Progenitor cell of endocrine pancreas (in vitro differentiated cells): ENCODE measurements at regions not wholly inside any gene's neighbourhood (a gene's known extent, or its start where the extent isn't known, plus 50 kb on each side); places are given as distances from the start of the nearest gene placed in this dataset.
"Not testable (repeated sequence)": the region's sequence is repeated elsewhere in the genome, so short reads cannot be mapped to it uniquely, and the experiment has no call there.

Experiments used
- DNase-seq: peaks from one replicate; pipeline ENCODE4 v3.0.0; 2021; ENCODE audit warnings: low spot score; ENCODE audit not compliant: unreplicated experiment
- H3K27ac Mint-ChIP-seq: 2 replicates; pipeline ENCODE4 v1.8.0; 2021; ENCODE audit warnings: mild to moderate bottlenecking, moderate library complexity, mixed read lengths
- H3K27me3 Mint-ChIP-seq: 2 replicates; pipeline ENCODE4 v1.8.0; 2021; ENCODE audit warnings: mixed read lengths
- H3K36me3 Mint-ChIP-seq: 2 replicates; pipeline ENCODE4 v1.8.0; 2022; ENCODE audit warnings: mixed read lengths; ENCODE audit not compliant: insufficient read depth
- H3K4me1 Mint-ChIP-seq: 2 replicates; pipeline ENCODE4 v1.8.0; 2021; ENCODE audit warnings: low read depth, mixed read lengths
- H3K4me3 Mint-ChIP-seq: 2 replicates; pipeline ENCODE4 v1.8.0; 2021; ENCODE audit warnings: low read depth, mild to moderate bottlenecking, moderate library complexity, mixed read lengths
- H3K9me3 Mint-ChIP-seq: 2 replicates; pipeline ENCODE4 v1.8.0; 2021; ENCODE audit warnings: low read depth, mixed read lengths
- TF ChIP-seq, protein P1 (sequence below): fragments of 200-600 bp; sonication (generic); IDR thresholded peaks from one replicate; pipeline ENCODE4 v1.5.0; 2021; ENCODE audit warnings: antibody characterized with exemption, mild to moderate bottlenecking; ENCODE audit not compliant: unreplicated experiment

DNA sequence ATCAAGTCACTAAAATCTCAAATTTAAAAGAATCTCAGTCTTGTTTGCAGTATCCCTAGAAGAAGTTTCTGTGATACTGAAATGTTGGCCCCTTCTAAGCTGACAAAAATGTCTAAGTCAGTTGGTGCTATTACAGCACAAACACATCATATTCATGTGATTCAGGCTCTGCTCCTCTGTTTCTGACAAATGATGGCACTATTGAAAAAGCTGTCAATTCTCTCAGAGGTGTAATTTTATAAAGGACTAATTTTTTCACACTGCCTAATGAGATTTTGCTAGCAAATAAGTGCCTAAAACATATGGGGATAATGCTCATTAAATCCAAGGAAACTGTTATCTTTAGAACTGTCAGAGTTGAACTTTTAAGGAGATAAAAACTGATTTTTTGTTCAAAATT, 445.9 kb downstream of the DSC3 start:
- H3K27ac Mint-ChIP-seq = no peak overlapping the region
- H3K9me3 Mint-ChIP-seq = peaks cover 3% of the 10 kb centered on the region
- no peaks in the 10 kb centered on the region for H3K36me3 Mint-ChIP-seq

DNA sequence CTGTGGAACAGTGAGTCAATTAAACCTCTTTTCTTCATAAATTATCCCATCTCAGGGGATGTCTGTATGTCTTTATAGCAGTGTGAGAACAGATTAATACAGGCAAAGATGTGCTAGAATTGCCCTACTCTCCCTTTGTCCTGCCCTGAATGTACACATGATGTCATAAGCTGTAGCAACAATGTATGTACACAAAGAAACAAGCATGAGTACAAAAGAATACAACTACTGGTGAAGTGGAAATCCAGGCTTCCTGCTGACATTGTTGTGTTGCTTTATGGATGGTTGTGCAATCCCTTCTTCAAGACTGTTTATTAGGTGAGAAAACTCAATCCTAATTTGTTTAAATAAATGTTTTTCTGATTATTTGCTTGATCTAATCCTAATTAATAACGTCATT, 446.6 kb downstream of the DSC3 start:
- no peaks in the 10 kb centered on the region for H3K4me1 Mint-ChIP-seq
- no peaks in the 10 kb centered on the region for H3K36me3 Mint-ChIP-seq
- TF ChIP-seq, protein P1, sequence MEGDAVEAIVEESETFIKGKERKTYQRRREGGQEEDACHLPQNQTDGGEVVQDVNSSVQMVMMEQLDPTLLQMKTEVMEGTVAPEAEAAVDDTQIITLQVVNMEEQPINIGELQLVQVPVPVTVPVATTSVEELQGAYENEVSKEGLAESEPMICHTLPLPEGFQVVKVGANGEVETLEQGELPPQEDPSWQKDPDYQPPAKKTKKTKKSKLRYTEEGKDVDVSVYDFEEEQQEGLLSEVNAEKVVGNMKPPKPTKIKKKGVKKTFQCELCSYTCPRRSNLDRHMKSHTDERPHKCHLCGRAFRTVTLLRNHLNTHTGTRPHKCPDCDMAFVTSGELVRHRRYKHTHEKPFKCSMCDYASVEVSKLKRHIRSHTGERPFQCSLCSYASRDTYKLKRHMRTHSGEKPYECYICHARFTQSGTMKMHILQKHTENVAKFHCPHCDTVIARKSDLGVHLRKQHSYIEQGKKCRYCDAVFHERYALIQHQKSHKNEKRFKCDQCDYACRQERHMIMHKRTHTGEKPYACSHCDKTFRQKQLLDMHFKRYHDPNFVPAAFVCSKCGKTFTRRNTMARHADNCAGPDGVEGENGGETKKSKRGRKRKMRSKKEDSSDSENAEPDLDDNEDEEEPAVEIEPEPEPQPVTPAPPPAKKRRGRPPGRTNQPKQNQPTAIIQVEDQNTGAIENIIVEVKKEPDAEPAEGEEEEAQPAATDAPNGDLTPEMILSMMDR = no peak
- H3K9me3 Mint-ChIP-seq = peaks cover 3% of the 10 kb centered on the region
- H3K4me3 Mint-ChIP-seq = no peak overlapping the region
- H3K27me3 Mint-ChIP-seq = no peaks in the 10 kb centered on the region
- no peak for DNase-seq
- H3K27ac Mint-ChIP-seq = no peak overlapping the region

More for the DNA sequence above, 445.9 kb downstream of the DSC3 start:
- Mint-ChIP-seq H3K4me3 (no peak overlapping the region), H3K4me1 (no peaks in the 10 kb centered on the region), H3K27me3 (no peaks in the 10 kb centered on the region)
- TF ChIP-seq, protein P1 = no peak
- no peak for DNase-seq

DNA sequence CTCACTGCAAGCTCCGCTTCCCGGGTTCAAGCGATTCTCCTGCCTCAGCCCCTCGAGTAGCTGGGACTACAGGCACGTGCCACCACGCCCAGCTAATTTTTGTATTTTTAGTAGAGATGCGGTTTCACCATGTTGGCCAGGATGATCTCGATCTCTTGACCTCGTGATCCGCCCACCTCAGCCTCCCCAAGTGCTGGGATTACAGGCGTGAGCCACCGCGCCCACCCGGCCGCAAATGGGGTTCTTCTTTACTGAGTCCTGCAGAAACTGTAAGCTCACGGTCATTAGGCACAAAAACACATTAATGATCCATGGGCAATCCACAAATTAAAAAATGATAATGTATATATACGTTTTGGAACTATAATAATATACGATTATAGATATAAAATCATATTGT, 447.6 kb downstream of the DSC3 start:
- not testable (repeated sequence) for H3K4me3 Mint-ChIP-seq, H3K36me3 Mint-ChIP-seq, DNase-seq, H3K27me3 Mint-ChIP-seq, H3K27ac Mint-ChIP-seq, H3K4me1 Mint-ChIP-seq, H3K9me3 Mint-ChIP-seq

DNA sequence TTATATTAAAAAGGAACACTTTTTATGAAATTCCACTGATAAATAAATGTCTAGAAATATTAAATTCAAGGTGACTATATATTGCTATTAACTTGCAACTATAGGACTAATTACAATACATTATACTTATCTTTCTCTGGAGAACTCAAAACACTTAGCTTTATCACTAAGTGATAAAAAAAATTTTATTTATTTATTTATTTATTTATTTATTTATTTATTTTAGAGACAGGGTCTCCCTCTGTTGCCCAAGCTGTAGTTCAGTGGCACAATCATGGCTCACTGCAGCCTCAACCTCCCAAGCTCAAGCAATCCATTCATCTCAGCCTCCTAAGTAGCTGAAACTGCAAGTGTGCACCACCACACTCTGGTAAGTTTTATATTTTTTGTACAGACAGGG, 451.1 kb downstream of the DSC3 start:
- TF ChIP-seq, protein P1 = no peak
- no peak for DNase-seq
- Mint-ChIP-seq H3K4me3 (no peak overlapping the region), H3K4me1 (no peaks in the 10 kb centered on the region), H3K36me3 (no peaks in the 10 kb centered on the region), H3K9me3 (peaks cover 3% of the 10 kb centered on the region), H3K27me3 (no peaks in the 10 kb centered on the region), H3K27ac (no peak overlapping the region)

DNA sequence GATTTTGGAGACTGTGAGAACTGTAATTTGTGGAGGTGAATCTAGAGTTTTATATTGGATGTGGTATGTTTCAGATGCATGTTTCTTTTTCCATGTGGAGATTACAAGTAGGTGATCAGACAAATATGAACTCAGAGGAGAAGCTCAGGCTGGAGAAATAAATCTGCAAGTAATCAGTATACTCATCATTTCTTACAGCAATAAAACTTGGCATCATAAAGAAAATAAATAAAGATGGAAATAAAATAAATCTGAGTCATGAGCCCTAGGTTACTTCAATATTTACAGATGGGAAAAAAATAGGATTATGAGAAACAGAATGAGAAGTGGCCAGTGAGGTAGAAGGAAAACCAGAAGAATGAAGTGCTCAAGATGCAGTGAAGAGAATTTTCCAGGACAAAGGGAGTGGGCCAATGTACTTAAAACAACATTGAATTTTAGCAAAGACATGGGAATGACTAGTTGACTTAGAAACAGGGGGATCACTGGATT, 453.8 kb downstream of the DSC3 start:
- no peak overlapping the region for H3K27ac Mint-ChIP-seq
- H3K4me3 Mint-ChIP-seq = no peak overlapping the region
- TF ChIP-seq, protein P1 = no peak
- no peak for DNase-seq
- H3K4me1 Mint-ChIP-seq = no peaks in the 10 kb centered on the region
- no peaks in the 10 kb centered on the region for H3K36me3 Mint-ChIP-seq
- H3K9me3 Mint-ChIP-seq = no peaks in the 10 kb centered on the region
- H3K27me3 Mint-ChIP-seq = no peaks in the 10 kb centered on the region

DNA sequence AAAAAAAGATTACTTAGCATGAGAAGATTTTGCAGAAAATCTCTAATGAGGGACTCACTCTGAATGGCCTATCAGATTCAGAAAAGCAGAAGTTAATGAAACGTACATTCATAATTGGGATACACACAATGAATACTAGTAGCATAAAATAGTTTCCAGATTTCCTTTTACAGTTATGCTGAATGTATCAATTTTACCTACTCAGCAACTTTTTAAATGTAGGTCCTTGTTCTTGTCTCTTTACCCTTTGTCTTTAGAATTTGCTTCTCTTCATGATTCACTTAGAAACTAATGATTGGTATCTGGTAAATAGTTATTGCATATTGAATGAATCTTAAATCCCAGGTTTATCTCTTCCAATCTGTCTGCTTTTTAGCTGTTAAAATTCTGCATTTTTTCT, 458.8 kb downstream of the DSC3 start:
- no peak overlapping the region for H3K27ac Mint-ChIP-seq
- H3K4me1 Mint-ChIP-seq = no peaks in the 10 kb centered on the region
- no peaks in the 10 kb centered on the region for H3K36me3 Mint-ChIP-seq
- H3K9me3 Mint-ChIP-seq = no peaks in the 10 kb centered on the region
- no peak overlapping the region for H3K4me3 Mint-ChIP-seq
- no peak for DNase-seq
- TF ChIP-seq, protein P1 = no peak
- H3K27me3 Mint-ChIP-seq = no peaks in the 10 kb centered on the region
